Large intestine (tissue), 3 donors: ENCODE measurements at regions not wholly inside any gene's neighbourhood (a gene's known extent, or its start where the extent isn't known, plus 50 kb on each side); places are given as distances from the start of the nearest gene placed in this dataset.

Experiments
- DNase-seq, 2 donors: peaks; one replicate each; pipeline versions ENCODE4 v3.0.0 to v3.0.0-alpha.2; 2013
- H3K27ac ChIP-seq: one replicate; pipeline ENCODE4 v1.5.1; 2013; ENCODE audit warnings: low read length
- H3K27me3 ChIP-seq: 2 replicates; pipeline ENCODE4 v1.6.1; 2013; ENCODE audit warnings: low read length; ENCODE audit not compliant: control insufficient read depth, insufficient read depth
- H3K36me3 ChIP-seq: 2 replicates; pipeline ENCODE4 v1.6.1; 2013; ENCODE audit warnings: low read length; ENCODE audit not compliant: control insufficient read depth, insufficient read depth
- H3K4me1 ChIP-seq: one replicate; pipeline ENCODE4 v1.6.1; 2013; ENCODE audit warnings: low read length; ENCODE audit not compliant: control insufficient read depth, insufficient read depth
- H3K4me3 ChIP-seq: one replicate; pipeline ENCODE4 v1.5.1; 2013; ENCODE audit warnings: low read length
- H3K9me3 ChIP-seq: one replicate; pipeline ENCODE4 v1.6.1; 2013; ENCODE audit warnings: mild to moderate bottlenecking, low read depth, low read length, moderate library complexity; ENCODE audit not compliant: control insufficient read depth
- WGBS: methylation state at CpG from one replicate; pipeline ENCODE4 v1.1.5; 2013; ENCODE audit warnings: low lambda C conversion rate; ENCODE audit not compliant: insufficient coverage; 5-methylcytosine and 5-hydroxymethylcytosine counted together

DNA sequence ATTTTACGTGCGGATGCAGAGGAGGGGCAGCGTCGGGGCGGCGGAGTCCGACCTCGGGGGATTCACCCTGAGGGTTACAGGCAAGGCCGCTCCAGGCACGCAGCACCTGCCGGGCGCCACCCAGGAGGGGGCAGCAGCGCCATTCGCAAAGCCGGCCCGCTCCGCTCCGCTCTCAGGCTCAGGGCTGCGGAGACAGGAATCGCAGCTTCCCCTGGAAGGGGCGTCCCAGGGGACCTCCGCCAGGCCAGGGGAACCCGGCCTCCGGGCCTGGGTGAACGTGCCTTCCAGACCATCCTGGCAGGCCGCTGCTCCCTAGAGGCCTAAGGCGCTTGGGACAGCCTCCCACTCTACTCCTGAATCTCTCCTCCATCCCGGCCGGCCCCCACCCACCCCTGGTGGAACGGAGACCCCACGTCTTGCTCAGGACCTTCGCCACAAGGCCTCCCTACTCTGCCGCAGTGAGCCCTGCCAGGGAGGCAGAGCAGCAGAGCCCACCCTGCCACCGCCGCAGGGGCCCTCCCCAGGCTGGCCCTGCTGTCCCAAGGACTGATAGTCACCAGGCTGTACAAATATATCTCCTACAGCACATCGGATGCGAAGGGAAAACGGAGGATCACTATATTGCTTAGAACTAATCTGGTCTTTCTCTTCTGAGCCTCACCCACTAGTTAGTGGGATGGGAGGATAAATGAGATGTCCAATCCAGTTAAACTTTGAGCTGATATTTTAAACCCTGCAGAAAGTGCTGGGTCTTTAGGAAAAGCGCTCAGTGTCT is 115.0 kb downstream of the SMIM20 start:
- H3K27me3 ChIP-seq, result peaks cover 4% of the 10 kb centered on the region
- peaks cover 20% of the 10 kb centered on the region for H3K4me1 ChIP-seq
- DNase-seq, result peak; percentile 54 to 60
- H3K4me3 ChIP-seq, result peak overlapping the region; percentile 9
- H3K36me3 ChIP-seq, result no peaks in the 10 kb centered on the region
- 80% methylated on average over 1 of the region's 39 CpGs for WGBS
- H3K9me3 ChIP-seq, result peaks cover 2% of the 10 kb centered on the region
- H3K27ac ChIP-seq, result no peak overlapping the region

- Histone ChIP-seq H3K9me3 (peaks cover 2% of the 10 kb centered on the region), H3K36me3 (no peaks in the 10 kb centered on the region), H3K4me3 (no peak overlapping the region), H3K4me1 (peaks cover 20% of the 10 kb centered on the region), H3K27me3 (peaks cover 4% of the 10 kb centered on the region), H3K27ac (no peak overlapping the region)
- WGBS, result 93% methylated on average over 3 of the region's 18 CpGs
- no peak for DNase-seq
Measured at GRCh38 chr4:26029568-26030131, 115.6 kb downstream of the SMIM20 start.

DNA sequence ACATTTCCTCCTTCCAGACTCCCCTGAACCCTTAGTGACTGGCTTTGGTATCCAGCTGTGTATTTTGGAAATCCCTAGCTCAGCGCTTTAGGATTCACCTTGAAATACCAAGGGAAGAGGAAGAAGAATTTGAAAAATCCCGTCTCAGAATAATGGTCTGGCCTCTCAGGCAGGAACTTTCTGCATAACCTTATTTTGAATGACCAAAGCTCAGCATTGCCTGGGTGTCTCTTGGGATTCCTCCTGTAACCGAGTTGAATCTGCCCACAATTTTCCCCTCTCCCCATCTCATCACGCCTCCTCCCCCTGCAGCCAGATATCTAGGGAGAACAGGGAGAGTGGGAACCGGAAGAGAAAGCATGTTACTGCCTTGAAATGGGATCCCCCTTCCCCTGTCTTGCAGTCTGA is 116.2 kb downstream of the SMIM20 start:
- peaks cover 20% of the 10 kb centered on the region for H3K4me1 ChIP-seq
- H3K27me3 ChIP-seq, result peaks cover 4% of the 10 kb centered on the region
- no peak overlapping the region for H3K27ac ChIP-seq
- no peak overlapping the region for H3K4me3 ChIP-seq
- H3K36me3 ChIP-seq, result no peaks in the 10 kb centered on the region
- peaks cover 2% of the 10 kb centered on the region for H3K9me3 ChIP-seq
- DNase-seq, result no peak
- no CpG with 5 or more reads among the region's 5 CpGs for WGBS

- Histone ChIP-seq H3K27me3 (peaks cover 4% of the 10 kb centered on the region), H3K4me3 (no peak overlapping the region), H3K36me3 (no peaks in the 10 kb centered on the region), H3K9me3 (peaks cover 2% of the 10 kb centered on the region), H3K4me1 (peaks cover 20% of the 10 kb centered on the region), H3K27ac (no peak overlapping the region)
- DNase-seq, result no peak
- 95% methylated on average over 3 of the region's 8 CpGs for WGBS
Measured at GRCh38 chr4:26030780-26031179, 116.8 kb downstream of the SMIM20 start.

GRCh38 chr4:26031704-26032103 is 117.7 kb downstream of the SMIM20 start:
- Histone ChIP-seq H3K36me3 (no peaks in the 10 kb centered on the region), H3K9me3 (peaks cover 2% of the 10 kb centered on the region), H3K27me3 (peaks cover 4% of the 10 kb centered on the region), H3K4me1 (peaks cover 20% of the 10 kb centered on the region), H3K4me3 (no peak overlapping the region), H3K27ac (peak overlapping the region; percentile 16)
- no CpG with 5 or more reads among the region's 4 CpGs for WGBS
- peak in 1 of 2 donors; percentile 65 for DNase-seq

GRCh38 chr4:26032142-26032541 is 118.1 kb downstream of the SMIM20 start:
- Histone ChIP-seq H3K9me3 (peaks cover 2% of the 10 kb centered on the region), H3K4me1 (peaks cover 20% of the 10 kb centered on the region), H3K36me3 (no peaks in the 10 kb centered on the region), H3K4me3 (no peak overlapping the region), H3K27me3 (peaks cover 4% of the 10 kb centered on the region), H3K27ac (peak overlapping the region; percentile 16)
- DNase-seq, result no peak
- no CpG with 5 or more reads among the region's 6 CpGs for WGBS

DNA sequence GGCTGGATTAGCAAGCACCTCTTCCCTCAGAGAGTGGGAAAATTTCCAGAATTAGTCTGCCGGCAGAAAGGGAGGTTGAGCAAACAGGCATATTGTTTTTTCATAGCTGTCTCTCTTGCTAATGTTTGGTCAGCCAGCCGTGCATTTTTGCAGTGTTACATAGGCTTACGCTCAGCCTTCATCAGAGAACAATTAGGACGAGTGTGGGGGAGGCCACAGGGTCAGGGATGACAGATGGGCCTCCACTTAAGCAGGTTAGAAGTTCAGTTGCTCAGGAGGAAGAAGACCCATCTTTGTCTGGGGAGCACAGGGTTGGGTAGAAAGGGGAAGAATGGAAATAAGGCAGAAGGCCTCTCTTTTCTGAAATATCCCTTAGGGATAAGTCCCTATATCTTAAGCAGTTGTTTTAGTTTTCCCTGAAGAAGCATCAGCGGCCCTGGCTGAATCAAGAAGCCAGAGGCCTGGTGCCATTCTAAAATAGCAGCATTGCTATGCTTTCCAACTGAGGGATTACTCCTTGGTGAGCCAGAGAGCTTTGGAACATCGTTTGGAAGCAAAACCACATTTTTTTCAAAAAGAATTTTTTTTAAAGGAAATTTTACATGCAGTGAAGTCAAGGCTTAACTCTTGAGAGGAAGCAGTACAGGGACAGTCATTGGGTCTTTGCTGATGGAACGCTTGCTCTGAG is 118.8 kb downstream of the SMIM20 start:
- peak overlapping the region; percentile 16 for H3K27ac ChIP-seq
- H3K4me3 ChIP-seq, result no peak overlapping the region
- WGBS, result 60% methylated on average over 1 of the region's 7 CpGs
- peaks cover 20% of the 10 kb centered on the region for H3K4me1 ChIP-seq
- peak in 1 of 2 donors; percentile 16 for DNase-seq
- H3K27me3 ChIP-seq, result peaks cover 4% of the 10 kb centered on the region
- no peaks in the 10 kb centered on the region for H3K36me3 ChIP-seq
- H3K9me3 ChIP-seq, result peaks cover 2% of the 10 kb centered on the region

GRCh38 chr4:26033389-26033788 is 119.4 kb downstream of the SMIM20 start:
- H3K36me3 ChIP-seq, result no peaks in the 10 kb centered on the region
- WGBS, result no CpG with 5 or more reads among the region's 1 CpG
- no peak overlapping the region for H3K4me3 ChIP-seq
- H3K27ac ChIP-seq, result no peak overlapping the region
- DNase-seq, result no peak
- H3K4me1 ChIP-seq, result peaks cover 20% of the 10 kb centered on the region
- peaks cover 2% of the 10 kb centered on the region for H3K9me3 ChIP-seq
- H3K27me3 ChIP-seq, result peaks cover 4% of the 10 kb centered on the region

GRCh38 chr4:26034849-26035248 is 120.8 kb downstream of the SMIM20 start:
- H3K4me1 ChIP-seq, result peaks cover 15% of the 10 kb centered on the region

DNA sequence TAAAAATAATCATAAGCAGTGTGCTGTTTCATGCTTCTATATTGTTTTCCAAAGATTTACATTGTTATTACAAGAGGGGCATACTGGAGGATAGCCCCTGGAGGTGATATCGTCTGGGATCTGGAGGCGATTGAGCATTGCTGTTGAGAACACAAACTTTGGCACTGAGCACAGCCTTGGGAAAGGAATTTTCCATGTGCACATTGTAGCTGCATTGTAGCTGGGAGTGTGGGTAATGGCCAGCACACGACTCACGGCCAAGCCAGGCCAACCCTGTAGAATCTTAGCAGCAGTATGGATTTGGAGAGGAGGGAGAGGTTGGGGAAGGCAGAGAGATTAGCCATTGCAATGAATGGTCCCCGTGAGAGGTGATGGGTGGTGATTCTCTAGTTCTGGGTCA is 121.9 kb downstream of the SMIM20 start:
- Histone ChIP-seq H3K27me3 (no peaks in the 10 kb centered on the region), H3K4me3 (no peak overlapping the region), H3K36me3 (no peaks in the 10 kb centered on the region), H3K4me1 (peaks cover 15% of the 10 kb centered on the region), H3K27ac (no peak overlapping the region), H3K9me3 (no peaks in the 10 kb centered on the region)
- no peak for DNase-seq
- no CpG with 5 or more reads among the region's 5 CpGs for WGBS

More at GRCh38 chr4:26034849-26035248, 120.8 kb downstream of the SMIM20 start:
- Histone ChIP-seq H3K9me3 (no peaks in the 10 kb centered on the region), H3K36me3 (no peaks in the 10 kb centered on the region), H3K27me3 (peaks cover 3% of the 10 kb centered on the region), H3K27ac (no peak overlapping the region), H3K4me3 (no peak overlapping the region)
- 100% methylated on average over 1 of the region's 2 CpGs for WGBS
- no peak for DNase-seq
